Activated gamma-delta T cell (primary cell): ENCODE measurements at regions not wholly inside any gene's neighbourhood (a gene's known extent, or its start where the extent isn't known, plus 50 kb on each side); places are given as distances from the start of the nearest gene placed in this dataset.
"Not testable (repeated sequence)": the region's sequence is repeated elsewhere in the genome, so short reads cannot be mapped to it uniquely, and the experiment has no call there.

Experiments used
- DNase-seq: peaks from one replicate; lab custom pipeline; 2025; lab: John Stamatoyannopoulos, UW

DNA sequence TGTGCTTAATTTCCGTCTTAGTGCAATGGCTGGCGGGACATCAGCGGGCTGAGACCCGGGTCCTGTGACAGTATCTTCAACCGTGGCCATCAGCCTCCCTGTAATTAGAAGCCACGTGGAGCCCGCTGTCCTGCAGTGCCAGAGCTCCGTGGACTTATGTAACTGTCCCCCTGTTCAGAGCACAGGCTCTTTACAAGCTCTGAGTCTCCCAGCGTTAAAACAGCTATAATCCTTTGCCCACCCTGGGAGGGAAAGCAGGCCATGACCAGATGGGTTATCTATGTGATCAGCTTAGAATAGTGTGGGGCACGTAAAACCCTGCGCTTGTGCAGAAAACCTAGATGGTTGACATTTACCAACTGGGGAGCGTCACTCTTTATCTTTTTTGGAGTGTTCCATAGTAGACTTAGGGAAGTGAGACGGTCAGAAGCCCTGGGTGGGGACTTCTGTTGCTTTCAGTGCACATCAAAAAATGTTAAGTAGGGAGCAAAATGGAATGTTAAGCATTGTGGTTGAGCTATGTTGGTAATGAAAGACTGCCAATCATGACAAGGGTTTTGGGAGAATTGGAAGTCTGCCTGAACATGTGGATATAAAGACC lies 103.5 kb upstream of the CADM1 start:
- DNase-seq, result no peak

DNA sequence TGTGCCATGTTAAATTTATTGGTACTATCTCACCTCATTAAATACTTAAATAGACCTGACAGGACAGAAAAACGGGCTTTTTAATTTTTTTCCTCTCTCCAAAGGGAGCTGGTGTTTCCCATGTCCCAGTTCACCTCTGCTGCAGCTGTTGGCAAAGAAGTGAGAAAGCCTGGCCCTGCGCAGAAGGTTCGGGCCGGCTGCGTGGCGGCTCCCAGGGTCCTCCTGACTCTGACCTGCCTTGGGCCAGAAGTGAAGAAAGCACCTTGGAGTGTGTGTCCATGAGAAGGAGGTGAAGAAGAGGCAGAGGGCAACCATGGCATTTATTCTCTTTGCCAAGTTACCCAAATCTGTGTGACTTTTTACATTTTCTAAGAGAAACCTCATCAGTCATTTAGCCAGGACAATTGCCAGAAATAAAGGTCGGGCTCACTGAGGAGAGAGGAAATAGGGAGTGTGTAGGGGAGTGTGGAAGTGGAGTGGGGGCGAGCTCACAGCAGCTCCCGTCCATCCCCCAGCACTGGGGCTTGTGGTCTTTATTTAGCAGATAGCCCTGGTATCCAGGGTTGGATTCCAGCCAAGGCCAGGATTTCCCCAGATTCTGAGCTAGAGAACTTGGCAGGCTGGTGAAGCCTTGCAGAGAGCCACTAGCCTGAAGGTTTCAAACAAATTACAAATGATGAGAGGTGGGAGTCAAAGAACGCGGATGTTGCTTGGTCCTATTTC lies 102.4 kb upstream of the CADM1 start:
- DNase-seq, result no peak

DNA sequence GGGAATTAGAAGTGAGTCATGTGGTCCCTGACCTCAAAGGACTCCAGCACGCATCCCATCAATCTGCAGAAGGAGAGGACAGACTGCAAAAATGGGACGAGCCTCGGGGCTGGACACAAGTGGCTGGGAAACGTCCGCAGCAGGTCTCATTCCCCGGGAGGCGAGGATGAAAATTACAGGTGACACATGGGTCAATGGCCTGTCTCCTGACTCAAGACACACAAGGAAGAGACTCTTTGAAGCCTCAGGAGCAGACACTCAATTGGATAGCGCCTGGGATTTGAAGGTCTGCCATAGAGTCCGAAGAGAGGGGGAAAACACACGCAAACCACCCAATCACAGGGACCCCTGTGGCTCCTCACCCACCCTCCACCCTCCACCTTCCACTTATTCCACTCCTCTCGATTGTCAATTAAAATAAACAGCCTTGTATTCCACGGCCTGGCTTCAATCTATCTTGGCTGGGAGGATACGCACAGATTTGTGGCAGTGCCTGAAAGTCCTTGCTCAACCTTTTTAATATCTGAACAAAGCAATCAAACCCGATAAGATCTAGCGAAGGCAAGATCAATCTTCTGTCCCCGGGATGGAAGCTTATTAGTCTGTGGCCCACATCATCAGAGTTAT lies 101.8 kb upstream of the CADM1 start:
- DNase-seq, result no peak

DNA sequence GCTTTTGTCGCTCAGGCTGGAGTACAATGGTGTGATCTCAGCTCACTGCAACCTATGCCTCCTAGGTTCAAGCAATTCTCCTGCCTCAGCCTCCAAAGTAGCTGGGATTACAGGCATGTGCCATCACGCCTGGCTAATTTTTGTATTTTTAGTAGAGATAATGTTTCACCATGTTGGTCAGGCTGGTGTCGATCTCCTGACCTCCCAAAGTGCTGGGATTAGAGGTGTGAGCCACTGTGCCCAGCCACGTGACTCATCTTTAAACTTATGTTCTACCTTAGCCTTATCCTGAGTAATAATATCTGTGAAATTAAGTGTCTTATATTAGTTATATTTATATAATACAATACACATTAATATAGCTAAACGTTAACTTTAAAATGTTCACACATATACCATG lies 101.2 kb upstream of the CADM1 start:
- DNase-seq, result not testable (repeated sequence)

DNA sequence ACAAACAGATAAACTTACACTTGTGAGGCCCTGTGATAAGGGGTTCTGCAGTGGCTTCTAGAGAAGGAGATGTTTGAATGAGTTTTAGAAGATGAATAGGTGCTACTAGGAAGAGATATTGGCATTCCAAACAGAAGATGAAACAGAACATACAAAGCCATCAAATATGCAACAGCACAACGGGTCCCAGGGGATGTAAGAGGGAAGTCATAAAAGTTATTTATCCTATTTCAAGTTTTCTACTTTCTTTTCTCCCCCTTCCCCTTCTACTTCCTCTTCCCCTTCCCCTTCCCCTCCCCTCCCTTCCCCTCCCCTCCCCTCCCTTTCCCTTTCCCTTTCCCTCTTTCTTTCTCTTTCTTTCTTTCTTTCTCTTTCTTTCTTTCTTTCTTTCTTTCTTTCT lies 94.9 kb upstream of the CADM1 start:
- DNase-seq, result no peak

DNA sequence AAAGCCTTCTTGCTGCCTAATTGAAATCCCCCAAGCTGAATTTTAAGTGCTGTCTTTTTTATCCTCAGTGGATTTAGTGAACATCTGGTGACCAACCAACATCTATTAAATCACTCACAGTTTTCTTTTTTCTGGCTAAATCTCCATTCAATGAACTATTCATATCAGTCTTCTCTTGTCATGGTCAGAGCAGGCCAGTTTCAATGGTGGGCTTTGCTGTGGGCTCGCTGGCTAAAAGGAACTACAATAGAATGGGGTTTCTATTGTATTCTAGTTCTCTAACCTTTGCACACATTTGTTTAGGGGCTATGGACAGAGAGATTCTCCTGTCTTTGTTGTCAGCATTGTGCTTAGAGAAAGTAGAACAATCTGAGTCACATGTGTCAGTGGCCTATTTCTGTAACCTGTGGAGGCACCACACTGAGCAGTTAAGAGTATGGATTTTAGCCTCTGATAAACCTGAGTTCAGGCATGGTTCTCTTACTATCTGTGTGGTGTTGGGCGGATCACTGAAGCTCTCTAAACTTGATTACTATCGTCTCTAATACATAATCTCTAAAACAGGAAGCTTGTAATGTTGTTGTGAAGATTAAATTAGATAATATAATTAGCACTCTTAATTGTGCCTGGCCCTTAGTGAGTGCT lies 94.2 kb upstream of the CADM1 start:
- DNase-seq, result no peak

DNA sequence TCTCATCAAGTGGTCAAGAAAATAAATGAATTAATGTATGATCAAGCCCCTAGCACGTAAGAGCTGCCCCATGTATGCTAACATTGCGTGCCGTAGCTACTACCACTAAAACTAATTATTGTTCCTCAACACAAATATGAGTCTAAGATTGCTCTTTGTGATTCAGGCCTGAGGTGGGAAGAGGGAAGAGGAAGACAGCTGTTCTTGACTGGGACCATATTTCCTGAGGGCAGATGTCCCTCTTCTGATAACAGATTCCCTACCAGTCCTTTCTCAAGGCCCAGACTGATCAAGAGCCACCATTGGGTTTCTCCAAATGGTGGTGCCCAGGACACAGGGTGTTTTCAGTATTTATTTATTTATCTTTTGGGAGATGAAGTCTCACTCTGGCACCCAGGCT lies 87.2 kb upstream of the CADM1 start:
- DNase-seq, result no peak

DNA sequence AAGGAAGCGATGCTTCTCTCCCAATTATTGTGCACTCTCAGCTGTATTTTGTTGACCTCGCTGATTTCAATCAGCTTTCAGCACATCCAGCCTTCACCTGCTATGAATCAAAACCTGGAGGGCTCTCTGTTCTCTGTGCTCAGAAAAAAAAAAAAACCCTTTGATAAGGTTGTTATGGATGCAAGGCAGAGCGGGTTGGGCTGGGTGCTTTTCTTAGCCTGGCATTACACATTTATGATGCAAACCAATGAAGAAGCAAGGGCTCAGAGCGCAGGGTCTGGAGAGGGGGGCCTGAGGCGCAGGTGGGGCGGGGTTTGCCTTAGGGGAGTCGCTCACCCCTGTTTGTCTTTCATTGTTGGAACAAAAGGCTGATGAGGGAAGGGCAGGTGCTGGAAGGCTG lies 86.0 kb upstream of the CADM1 start:
- DNase-seq, result no peak

DNA sequence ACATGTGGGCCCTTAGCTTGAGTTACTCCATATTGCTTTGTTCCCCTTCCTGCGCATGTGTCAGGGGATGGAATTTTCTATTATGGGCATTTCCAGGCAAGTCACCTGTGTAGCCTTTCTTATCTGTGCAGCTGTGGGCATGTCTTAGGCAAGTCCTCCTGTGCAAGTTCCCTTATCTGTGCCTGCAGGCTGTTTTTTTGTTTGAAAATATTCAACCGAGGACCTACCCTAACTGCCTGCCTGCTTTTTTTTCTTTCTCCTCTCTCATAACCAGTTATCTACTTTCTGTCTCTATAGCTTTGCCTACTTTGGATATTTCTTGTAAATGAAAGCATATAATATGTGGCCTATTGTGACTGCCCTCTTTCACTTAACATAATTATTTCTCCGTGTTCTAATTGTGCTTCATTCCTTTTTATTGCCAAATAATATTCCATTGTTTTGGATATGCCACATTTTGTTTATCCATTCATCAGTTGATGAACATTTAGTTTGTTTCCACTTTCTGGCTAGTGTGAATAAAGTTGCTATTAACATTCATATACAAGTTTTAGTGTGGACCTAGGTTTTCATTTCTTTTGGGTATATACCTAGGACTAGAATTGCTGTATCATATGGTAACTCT lies 83.6 kb upstream of the CADM1 start:
- no peak for DNase-seq

DNA sequence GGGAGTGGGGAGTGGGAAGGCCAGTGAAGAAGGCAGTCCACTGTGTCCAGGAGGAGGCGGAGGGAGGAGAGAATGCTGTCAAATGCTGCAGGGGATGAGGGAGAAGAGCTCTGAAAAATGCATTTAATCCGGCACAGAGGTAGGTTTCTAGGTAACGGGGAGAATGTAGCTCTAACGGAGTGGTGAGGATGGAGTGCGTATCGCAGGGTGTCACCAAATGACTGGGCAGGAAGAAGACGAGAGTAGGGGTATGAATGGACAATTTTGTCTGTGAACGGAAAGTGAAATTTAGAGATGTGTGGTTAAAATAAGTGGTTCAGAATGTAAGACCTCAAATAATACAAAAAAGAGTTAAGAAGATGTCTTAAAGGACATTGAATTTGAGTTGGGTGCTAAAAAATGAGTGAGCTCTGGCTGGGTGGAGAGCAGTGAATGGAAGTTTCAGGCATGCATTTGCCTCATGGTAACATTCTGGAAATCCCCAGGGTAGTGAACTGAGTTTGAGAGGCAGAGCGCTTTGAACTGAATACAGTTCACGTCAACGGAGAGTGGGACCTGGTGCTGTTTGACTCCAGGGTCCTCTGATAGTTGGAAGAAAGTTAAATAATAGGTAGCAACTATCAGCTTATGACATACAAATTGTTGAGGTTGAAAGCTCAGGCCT lies 81.3 kb upstream of the CADM1 start:
- no peak for DNase-seq

DNA sequence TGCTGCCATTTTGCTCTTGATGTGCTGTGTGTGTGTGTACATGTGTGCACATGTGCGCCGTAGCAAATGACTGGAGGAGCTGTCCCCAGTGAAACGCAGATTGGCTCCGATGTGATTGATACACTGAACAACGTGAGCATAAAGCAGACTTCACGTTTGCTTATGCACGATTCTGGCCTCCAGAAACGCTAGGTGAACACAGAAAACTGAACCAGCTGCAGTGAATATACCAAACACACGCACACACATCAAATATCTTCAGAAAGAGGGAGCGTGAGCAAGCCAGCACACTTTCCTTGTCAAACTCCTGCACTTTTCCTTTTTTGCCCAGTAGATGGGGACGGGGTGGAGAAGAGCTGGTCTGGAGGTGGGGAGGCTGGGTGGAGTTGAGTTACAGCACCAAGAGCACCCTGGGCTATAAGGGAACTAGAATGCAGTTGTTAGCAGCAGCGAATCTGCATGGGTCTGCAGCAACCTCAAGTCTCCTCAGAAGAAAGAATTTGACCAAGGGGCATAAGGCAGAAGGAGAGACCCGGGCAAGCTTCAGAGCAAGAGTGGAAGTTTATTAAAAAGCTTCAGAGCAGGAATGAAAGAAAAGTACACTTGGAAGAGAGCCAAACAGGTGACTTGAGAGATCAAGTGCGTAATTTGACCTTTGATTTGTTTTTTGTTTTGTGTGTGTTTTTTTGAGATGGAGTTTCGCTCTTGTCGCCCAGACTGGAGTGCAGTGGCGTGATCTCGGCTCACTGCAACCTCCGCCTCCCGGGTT lies 77.8 kb upstream of the CADM1 start:
- no peak for DNase-seq

DNA sequence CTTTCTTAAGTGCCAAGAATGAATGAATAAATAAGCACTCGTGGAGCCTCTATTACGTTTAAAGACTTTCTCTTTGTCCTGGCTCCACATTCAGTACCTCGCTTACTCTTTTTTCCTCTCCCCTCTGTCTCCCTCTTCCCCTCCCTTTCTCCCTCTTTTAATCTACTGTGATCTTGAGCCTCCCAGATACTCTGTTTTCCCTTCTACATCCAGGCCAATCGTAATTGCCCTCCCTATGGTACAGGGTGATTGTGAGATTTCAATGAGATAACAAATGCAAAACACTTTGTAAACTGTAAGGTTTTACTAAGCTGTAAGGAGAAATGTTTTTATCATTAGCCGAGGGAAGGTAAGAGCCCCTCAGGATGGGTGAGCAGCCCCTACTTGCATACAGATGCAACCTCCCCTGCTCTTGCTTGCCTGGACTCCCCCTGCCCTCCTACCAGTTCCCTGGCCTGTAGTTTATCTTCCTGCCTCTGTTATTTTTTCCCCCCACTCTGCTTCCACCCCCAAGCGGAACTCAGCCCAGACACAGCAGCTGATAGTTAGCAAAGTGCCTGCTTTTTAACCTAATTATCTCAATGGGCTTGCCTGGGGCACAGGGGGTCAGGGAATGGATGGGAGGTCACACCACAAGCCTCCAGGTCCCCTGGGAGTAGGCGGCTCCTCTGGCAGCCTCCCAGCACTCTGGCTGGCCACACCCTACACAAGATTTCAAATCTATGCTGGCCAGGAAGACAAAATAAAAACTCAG lies 76.9 kb upstream of the CADM1 start:
- no peak for DNase-seq

DNA sequence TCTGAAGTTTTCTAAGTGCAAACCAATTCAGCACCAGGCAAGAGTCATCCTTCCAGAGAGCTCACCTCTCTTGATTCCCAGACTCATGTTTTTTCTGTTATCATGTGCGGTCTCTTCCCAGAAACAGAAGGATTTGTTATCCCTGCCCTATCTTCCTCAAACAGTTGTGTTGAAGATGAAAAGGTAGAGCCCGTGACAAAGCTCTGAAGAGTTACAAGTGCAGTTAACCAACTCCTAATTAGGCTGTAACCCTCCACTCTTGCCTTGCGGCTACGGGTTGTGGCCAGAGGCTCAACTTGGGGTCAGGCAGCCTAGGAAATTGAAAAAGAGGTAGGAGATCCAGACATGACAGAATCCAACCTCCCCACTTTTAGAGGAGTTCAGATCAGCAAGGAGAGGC lies 76.2 kb upstream of the CADM1 start:
- no peak for DNase-seq

DNA sequence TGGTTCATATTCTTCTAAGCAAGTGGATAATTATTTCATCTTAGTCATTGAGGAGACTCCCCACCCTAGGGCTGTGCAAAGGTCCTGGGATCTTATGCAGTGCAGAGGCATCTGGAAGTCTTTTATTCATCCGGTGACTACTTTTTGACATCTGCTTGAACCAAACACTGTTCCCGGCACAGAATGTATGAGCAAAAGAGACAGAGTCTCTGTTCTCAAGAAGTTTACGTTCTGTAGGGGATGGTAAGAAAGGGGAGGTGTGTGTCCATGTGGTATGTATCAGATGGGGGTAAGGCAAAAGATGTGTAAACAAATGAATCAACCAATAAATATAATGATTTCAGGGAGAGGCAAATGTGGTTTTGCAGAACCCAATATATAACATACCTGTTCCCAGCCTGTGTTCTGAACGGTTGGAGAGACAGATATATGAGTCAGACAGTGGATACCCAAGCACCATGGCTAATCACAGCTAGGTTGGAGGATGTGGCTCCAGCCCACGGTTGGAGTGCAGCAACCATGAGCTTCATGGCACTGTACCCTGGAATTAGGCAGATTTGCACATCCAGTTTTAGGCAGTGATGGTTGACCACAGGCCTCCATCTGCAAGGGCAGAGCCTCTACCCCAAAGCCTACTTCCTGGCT lies 75.1 kb upstream of the CADM1 start:
- no peak for DNase-seq

DNA sequence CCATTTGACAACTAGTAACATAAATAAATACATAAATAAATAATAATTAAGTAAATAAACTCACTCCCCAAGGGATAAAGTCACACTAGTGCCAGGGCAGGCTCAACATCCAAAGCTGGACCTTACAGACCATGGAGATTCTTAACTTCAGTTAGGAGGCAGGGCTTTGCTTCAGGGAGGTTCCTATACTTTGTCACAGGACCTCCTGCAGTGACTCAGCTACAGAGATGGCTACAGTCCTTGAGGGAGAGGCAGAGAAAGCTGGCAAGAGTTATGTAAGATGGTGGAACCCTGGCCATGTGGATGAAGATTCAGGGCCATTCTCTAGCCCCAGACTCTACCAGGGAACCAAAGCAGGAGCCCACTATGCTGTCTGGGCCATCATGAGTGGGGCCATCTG lies 74.1 kb upstream of the CADM1 start:
- no peak for DNase-seq

DNA sequence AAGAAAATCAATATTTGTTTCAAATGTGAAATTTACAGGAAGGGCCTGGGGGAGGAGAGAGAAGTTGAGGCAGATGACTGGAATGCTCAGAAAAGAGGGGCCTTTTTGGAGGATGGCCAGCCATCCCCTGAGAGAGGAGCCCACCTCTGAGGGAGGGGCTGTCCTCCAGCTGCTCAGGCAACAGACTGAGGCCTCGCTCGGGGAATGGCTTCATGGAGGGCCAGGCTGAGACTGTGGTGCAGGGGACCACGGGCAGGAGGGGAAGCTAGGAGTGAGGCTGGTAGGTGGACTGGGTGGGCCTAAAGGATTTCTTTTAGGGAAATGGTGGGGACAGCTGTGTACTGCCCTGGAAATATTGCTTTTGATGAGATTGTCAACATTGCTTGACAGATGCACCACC lies 73.5 kb upstream of the CADM1 start:
- DNase-seq, result no peak

DNA sequence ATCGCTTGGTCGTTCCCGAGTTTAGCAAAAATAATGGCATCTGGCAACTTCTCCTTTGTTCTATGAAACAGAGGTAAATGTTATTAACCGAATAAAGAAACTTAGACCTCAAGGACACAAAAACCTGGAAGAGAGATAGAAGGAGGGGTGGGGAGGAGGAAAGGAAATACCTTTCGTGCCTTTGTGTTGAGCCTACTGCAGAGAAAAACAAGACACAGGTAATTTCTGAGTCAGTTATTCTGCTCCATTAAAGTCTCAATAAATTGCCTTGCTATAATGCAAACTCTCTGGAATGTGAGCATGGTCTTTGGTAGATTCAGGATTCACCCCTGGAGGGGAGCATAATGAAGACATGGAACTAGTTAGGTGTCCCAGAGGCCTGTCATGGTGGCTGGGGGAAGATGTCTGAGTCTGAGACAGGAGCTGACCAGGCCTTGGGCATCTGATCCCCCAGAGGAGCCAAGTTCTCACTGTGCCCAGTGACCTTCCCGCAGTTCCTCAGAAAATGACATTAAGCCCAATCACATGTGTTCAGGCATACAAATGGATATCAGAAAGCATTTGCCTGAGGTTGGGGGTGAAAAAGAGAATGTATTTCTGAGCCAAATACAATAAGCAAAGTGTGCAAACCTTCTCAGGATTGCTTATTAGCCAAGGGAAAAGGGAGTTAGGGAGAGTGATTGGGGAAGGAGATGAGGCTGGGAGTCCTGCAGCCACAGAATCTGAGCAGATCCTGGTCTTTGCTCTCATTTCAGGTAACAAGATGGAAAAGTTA lies 72.6 kb upstream of the CADM1 start:
- no peak for DNase-seq

DNA sequence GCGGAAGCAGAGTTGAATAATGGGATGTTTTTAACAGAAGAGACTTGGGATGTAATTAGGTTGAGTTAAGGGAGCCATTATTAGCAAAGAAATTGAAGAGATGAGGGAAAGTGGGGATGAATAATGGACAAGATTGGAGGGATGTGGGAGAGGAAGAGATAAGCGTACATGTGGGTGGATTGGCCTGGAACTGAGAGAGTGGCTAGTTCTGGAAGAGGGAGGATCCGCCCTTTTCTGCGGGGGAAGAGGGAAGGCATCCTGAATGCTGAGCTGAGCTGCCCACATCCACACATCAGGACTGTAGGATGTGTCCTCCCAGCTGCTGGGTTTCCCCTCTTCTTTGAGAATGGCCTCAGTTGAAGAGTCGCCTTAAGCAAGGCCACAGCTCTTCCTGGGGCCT lies 68.3 kb upstream of the CADM1 start:
- no peak for DNase-seq

DNA sequence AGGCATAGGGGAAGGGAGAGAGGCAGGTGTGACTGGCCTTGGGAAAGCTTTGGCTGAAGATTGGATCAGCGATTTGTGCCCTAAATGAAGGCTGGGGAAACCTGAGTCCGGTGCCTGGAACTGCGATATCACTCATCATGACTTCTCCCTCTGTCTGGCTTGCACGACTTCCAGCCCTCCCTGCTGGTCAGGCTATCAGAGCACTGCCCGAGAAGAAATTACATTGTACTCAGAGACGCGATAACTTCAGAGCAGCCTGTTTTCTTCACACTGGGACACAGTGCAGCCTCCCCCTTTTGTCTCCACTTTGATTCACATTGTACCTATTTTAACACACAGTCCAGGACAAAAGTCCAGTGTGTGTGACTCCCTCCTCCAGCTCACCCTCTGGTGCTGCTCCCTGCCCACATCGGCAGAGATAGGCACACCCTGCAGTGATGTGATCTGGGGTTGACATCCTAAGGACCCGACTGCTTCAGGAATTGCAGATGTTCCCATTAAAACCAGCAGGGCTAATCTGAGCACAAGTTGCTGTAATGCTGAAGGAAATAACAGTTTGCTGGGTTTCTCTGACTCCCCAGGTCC lies 62.1 kb upstream of the CADM1 start:
- DNase-seq, result no peak
